Activated CD8-positive, alpha-beta memory T cell treated with anti-CD3 and anti-CD28 coated beads for 36 hours (primary cell): ENCODE measurements at regions not wholly inside any gene's neighbourhood (a gene's known extent, or its start where the extent isn't known, plus 50 kb on each side); places are given as distances from the start of the nearest gene placed in this dataset.
"Not testable (repeated sequence)": the region's sequence is repeated elsewhere in the genome, so short reads cannot be mapped to it uniquely, and the experiment has no call there.

Experiments used
- CTCF ChIA-PET: fragments of 350-600 bp; sonication (Branson Sonifier 250); formaldehyde crosslinking; loops from one replicate; lab custom pipeline; 2021; ENCODE audit warnings: antibody characterized with exemption; lab: Charles Lee
- POLR2A ChIA-PET: fragments of 350-600 bp; sonication (Branson Sonifier 250); formaldehyde crosslinking; loops from one replicate; lab custom pipeline; 2021; ENCODE audit warnings: antibody characterized with exemption; lab: Charles Lee

GRCh38 chr10:36771725-36772124 lies 353.7 kb upstream of the ANKRD30A start:
- POLR2A ChIA-PET = no interaction called here
- CTCF ChIA-PET = no interaction called here

GRCh38 chr10:36769741-36770140 lies 355.7 kb upstream of the ANKRD30A start:
- CTCF ChIA-PET, POLR2A ChIA-PET: not testable (repeated sequence)

- CTCF ChIA-PET = no interaction called here
- POLR2A ChIA-PET = no interaction called here
These were observed 358.5 kb upstream of the ANKRD30A start for GRCh38 chr10:36766940-36767339.

- ChIA-PET CTCF (no interaction called here), POLR2A (no interaction called here)
These were observed 359.0 kb upstream of the ANKRD30A start for GRCh38 chr10:36766415-36766810.

GRCh38 chr10:36765782-36766414 lies 359.5 kb upstream of the ANKRD30A start:
- ChIA-PET POLR2A (no interaction called here), CTCF (no interaction called here)

GRCh38 chr10:36764823-36765222 lies 360.6 kb upstream of the ANKRD30A start:
- ChIA-PET POLR2A (no interaction called here), CTCF (no interaction called here)

GRCh38 chr10:36761121-36761520 lies 364.3 kb upstream of the ANKRD30A start:
- POLR2A ChIA-PET = no interaction called here
- CTCF ChIA-PET = no interaction called here

GRCh38 chr10:36759141-36759805 lies 366.1 kb upstream of the ANKRD30A start:
- ChIA-PET POLR2A (no interaction called here), CTCF (no interaction called here)

GRCh38 chr10:36748128-36748871 lies 377.1 kb upstream of the ANKRD30A start:
- ChIA-PET CTCF (no interaction called here), POLR2A (no interaction called here)

- POLR2A ChIA-PET = no interaction called here
- CTCF ChIA-PET = no interaction called here
These were observed 385.4 kb upstream of the ANKRD30A start for GRCh38 chr10:36739884-36740445.

- POLR2A ChIA-PET = interaction anchor here (0.7 kb wide), 1 partner anchor 14 kb away, joined by 10 read pairs; no protein-coding TSS in a partner anchor
- CTCF ChIA-PET = no interaction called here
These were observed 386.5 kb upstream of the ANKRD30A start for GRCh38 chr10:36738738-36739431.

GRCh38 chr10:36736311-36736710 lies 389.1 kb upstream of the ANKRD30A start:
- ChIA-PET POLR2A (no interaction called here), CTCF (no interaction called here)

GRCh38 chr10:36734590-36734989 lies 390.8 kb upstream of the ANKRD30A start:
- CTCF ChIA-PET, POLR2A ChIA-PET: not testable (repeated sequence)

GRCh38 chr10:36730316-36730715 lies 395.1 kb upstream of the ANKRD30A start:
- ChIA-PET CTCF (no interaction called here), POLR2A (no interaction called here)

GRCh38 chr10:36728626-36729025 lies 396.8 kb upstream of the ANKRD30A start:
- CTCF ChIA-PET = no interaction called here
- POLR2A ChIA-PET = no interaction called here

- CTCF ChIA-PET = no interaction called here
These were observed 399.5 kb upstream of the ANKRD30A start for GRCh38 chr10:36725581-36726520.

GRCh38 chr10:36722777-36723176 lies 402.6 kb upstream of the ANKRD30A start:
- ChIA-PET CTCF (no interaction called here), POLR2A (no interaction called here)

More at GRCh38 chr10:36725581-36726520, 399.5 kb upstream of the ANKRD30A start:
- POLR2A ChIA-PET = interaction anchor here (0.5 kb wide), 1 partner anchor 13 kb away, joined by 10 read pairs; no protein-coding TSS in a partner anchor

- POLR2A ChIA-PET = no interaction called here
- CTCF ChIA-PET = no interaction called here
These were observed 403.5 kb upstream of the ANKRD30A start for GRCh38 chr10:36721871-36722270.

GRCh38 chr10:36720895-36721294 lies 404.5 kb upstream of the ANKRD30A start:
- ChIA-PET CTCF (no interaction called here), POLR2A (no interaction called here)
